Upper lobe of right lung (tissue), 1 donor: ENCODE measurements at regions not wholly inside any gene's neighbourhood (a gene's known extent, or its start where the extent isn't known, plus 50 kb on each side); places are given as distances from the start of the nearest gene placed in this dataset.

ENCODE experiments used
- ATAC-seq: fragments of 200-7000 bp; cut with Tn5 transposase; one replicate; pipeline ENCODE4 v1.9.1; 2020; ENCODE audit warnings: mild to moderate bottlenecking, moderate library complexity
- DNase-seq: peaks from one replicate; pipeline ENCODE4 v3.0.0-alpha.2; 2020
- H3K27ac ChIP-seq: fragments of 200-600 bp; one replicate; pipeline ENCODE4 v1.8.0; 2022
- H3K27me3 ChIP-seq: fragments of 200-600 bp; one replicate; pipeline ENCODE4 v1.8.0; 2022; ENCODE audit warnings: mild to moderate bottlenecking
- H3K36me3 ChIP-seq: fragments of 200-600 bp; one replicate; pipeline ENCODE4 v1.8.0; 2022
- H3K4me1 ChIP-seq: fragments of 200-600 bp; one replicate; pipeline ENCODE4 v1.8.0; 2022
- H3K4me3 ChIP-seq: fragments of 200-600 bp; one replicate; pipeline ENCODE4 v1.8.0; 2022; ENCODE audit warnings: mild to moderate bottlenecking
- H3K9me3 ChIP-seq: fragments of 200-600 bp; one replicate; pipeline ENCODE4 v1.8.0; 2022
- intact Hi-C: fragments of 100-400 bp; cut with DNase I; formaldehyde crosslinking; loops from one replicate; pipeline ENCODE4 v1.11.0; 2022
- TF ChIP-seq, protein P1 (sequence below): fragments of 200-600 bp; IDR thresholded peaks from one replicate; pipeline ENCODE4 v1.8.0; 2022; ENCODE audit warnings: antibody characterized with exemption
- donor health status: DM: no; HTN: yes; CAD: no; lungs with severe emphysema.

DNA sequence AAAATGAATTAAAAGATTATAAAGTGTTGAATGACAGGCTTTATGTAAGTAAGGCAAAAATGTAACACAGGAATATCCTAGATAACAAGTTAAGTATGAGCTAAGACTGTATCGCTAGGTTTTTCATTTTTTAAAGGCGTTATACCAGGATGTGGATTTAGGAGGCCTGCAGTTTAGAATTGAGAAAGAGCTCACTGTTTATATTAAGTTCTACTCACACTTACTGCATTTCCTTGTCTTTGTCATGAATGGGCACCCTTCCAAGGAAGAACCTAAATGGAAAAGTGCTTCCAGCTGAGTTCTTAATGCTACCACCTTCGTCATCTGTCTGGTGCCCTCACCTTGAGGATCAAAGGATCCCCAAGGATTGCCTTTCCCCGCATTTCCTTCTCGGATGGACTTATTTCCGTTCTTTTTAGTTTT, 148.7 kb downstream of the SOX4 start:
- intact Hi-C loops: no loop called here
- Histone ChIP-seq H3K9me3 (no peaks in the 10 kb centered on the region), H3K27ac (no peak overlapping the region), H3K4me3 (no peak overlapping the region), H3K4me1 (peaks cover 16% of the 10 kb centered on the region), H3K27me3 (no peaks in the 10 kb centered on the region), H3K36me3 (no peaks in the 10 kb centered on the region)
- TF ChIP-seq, protein P1, sequence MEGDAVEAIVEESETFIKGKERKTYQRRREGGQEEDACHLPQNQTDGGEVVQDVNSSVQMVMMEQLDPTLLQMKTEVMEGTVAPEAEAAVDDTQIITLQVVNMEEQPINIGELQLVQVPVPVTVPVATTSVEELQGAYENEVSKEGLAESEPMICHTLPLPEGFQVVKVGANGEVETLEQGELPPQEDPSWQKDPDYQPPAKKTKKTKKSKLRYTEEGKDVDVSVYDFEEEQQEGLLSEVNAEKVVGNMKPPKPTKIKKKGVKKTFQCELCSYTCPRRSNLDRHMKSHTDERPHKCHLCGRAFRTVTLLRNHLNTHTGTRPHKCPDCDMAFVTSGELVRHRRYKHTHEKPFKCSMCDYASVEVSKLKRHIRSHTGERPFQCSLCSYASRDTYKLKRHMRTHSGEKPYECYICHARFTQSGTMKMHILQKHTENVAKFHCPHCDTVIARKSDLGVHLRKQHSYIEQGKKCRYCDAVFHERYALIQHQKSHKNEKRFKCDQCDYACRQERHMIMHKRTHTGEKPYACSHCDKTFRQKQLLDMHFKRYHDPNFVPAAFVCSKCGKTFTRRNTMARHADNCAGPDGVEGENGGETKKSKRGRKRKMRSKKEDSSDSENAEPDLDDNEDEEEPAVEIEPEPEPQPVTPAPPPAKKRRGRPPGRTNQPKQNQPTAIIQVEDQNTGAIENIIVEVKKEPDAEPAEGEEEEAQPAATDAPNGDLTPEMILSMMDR: no peak
- no peak for ATAC-seq
- no peak for DNase-seq

GRCh38 chr6:21744331-21744730, 150.8 kb downstream of the SOX4 start:
- DNase-seq (no peak), ATAC-seq (no peak)
- Histone ChIP-seq H3K4me1 (peaks cover 16% of the 10 kb centered on the region), H3K4me3 (no peak overlapping the region), H3K36me3 (no peaks in the 10 kb centered on the region), H3K27me3 (no peaks in the 10 kb centered on the region), H3K27ac (no peak overlapping the region), H3K9me3 (no peaks in the 10 kb centered on the region)
- TF ChIP-seq, protein P1: no peak
- intact Hi-C loops: no loop called here

- Histone ChIP-seq H3K27me3 (no peaks in the 10 kb centered on the region), H3K4me1 (peaks cover 8% of the 10 kb centered on the region), H3K27ac (no peak overlapping the region), H3K36me3 (no peaks in the 10 kb centered on the region), H3K4me3 (no peak overlapping the region), H3K9me3 (no peaks in the 10 kb centered on the region)
- ATAC-seq (no peak), DNase-seq (no peak)
- TF ChIP-seq, protein P1: no peak
- intact Hi-C loops: no loop called here
Measured at GRCh38 chr6:21745543-21746337, 152.2 kb downstream of the SOX4 start.

- no peak overlapping the region for H3K4me3 ChIP-seq
- H3K9me3 ChIP-seq: no peaks in the 10 kb centered on the region
- H3K4me1 ChIP-seq: no peaks in the 10 kb centered on the region
- ATAC-seq (no peak), DNase-seq (no peak)
- no peak overlapping the region for H3K27ac ChIP-seq
- no peaks in the 10 kb centered on the region for H3K36me3 ChIP-seq
- H3K27me3 ChIP-seq: no peaks in the 10 kb centered on the region
- intact Hi-C loops: no loop called here
- TF ChIP-seq, protein P1: no peak
Measured at GRCh38 chr6:21747441-21747840, 153.9 kb downstream of the SOX4 start.

DNA sequence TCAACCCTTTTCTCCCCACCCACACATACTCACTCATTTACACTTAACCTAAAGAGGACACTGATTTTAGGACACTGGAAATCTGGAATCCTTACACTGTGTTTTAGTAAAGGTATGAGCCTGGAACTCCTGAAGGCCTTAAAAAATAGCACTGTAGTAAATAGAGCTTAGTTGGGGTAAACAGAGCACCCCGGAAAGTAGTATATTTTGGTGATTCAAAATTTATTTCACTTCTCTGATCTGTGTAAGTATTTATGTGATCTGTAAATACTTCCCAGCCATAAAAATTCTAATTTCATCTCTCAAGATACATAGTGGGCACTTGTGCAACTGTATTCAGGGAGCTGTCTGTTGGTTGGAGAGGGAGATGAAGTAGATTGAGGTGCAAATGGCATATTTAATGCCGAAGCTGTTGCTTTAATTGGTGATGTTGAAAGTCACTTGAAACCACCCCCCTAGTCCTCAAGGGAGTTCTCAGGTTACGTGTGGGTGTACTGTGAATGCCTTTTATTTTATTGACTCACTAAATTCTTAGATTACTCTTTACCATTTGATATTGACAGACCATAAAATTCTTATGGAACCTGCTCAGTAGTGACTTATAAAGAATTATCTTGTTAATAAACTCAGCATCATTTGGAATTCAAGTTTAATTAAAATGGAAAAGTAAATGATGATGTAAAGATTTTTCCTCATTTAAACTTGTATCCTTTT, 154.9 kb downstream of the SOX4 start:
- TF ChIP-seq, protein P1: no peak
- Histone ChIP-seq H3K4me1 (peaks cover 6% of the 10 kb centered on the region), H3K4me3 (no peak overlapping the region), H3K27me3 (no peaks in the 10 kb centered on the region), H3K36me3 (no peaks in the 10 kb centered on the region), H3K27ac (no peak overlapping the region), H3K9me3 (no peaks in the 10 kb centered on the region)
- intact Hi-C loops: no loop called here
- DNase-seq (no peak), ATAC-seq (peak; percentile 41)
